Testis (tissue), 2 donors: ENCODE measurements at regions not wholly inside any gene's neighbourhood (a gene's known extent, or its start where the extent isn't known, plus 50 kb on each side); places are given as distances from the start of the nearest gene placed in this dataset.

Experiments used
- POLR2A ChIP-seq: fragments of 450-650 bp; IDR thresholded peaks from one replicate; pipeline ENCODE4 v1.6.1; 2017; ENCODE audit warnings: antibody characterized with exemption, mild to moderate bottlenecking, moderate library complexity
- TF ChIP-seq, protein P1 (sequence below), 3 experiments: fragments of 450-650 bp in 2 of 3; fragments of 200-600 bp in 1 of 3; sonication (generic) in 1 of 3; IDR thresholded peaks; one replicate each; pipeline ENCODE4 v1.5.1; 2016 to 2019; ENCODE audit warnings: antibody characterized with exemption in 3 of 3, mild to moderate bottlenecking in 2 of 3, moderate library complexity in 1 of 3

DNA sequence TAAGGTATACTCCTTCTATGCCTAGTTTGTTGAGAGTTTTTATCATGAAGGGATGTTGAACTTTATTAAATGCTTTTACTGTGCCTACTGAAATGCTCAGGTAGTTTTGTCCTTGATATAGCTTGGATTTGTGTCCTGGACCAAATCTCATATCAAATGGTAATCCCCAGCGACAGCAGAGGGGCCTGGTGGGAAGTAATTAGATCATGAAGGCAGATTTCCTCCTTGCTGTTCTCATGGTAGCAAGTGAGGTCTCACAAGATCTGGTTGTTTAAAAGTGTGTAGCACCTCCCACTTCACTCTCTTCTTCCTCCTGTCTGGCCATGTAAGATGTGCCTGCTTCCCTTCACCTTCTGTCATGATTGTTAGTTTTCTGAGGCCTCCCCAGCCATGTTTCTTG is 78.2 kb downstream of the KIF2B start:
- TF ChIP-seq POLR2A: no peak
- TF ChIP-seq, protein P1, sequence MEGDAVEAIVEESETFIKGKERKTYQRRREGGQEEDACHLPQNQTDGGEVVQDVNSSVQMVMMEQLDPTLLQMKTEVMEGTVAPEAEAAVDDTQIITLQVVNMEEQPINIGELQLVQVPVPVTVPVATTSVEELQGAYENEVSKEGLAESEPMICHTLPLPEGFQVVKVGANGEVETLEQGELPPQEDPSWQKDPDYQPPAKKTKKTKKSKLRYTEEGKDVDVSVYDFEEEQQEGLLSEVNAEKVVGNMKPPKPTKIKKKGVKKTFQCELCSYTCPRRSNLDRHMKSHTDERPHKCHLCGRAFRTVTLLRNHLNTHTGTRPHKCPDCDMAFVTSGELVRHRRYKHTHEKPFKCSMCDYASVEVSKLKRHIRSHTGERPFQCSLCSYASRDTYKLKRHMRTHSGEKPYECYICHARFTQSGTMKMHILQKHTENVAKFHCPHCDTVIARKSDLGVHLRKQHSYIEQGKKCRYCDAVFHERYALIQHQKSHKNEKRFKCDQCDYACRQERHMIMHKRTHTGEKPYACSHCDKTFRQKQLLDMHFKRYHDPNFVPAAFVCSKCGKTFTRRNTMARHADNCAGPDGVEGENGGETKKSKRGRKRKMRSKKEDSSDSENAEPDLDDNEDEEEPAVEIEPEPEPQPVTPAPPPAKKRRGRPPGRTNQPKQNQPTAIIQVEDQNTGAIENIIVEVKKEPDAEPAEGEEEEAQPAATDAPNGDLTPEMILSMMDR (IDR thresholded peaks at IDR 0.05): no peak
